ENCODE measurements at regions not wholly inside any gene's neighbourhood (a gene's known extent, or its start where the extent isn't known, plus 50 kb on each side); places are given as distances from the start of the nearest gene placed in this dataset.

GRCh38 chr13:97072297-97072696, 78.0 kb upstream of the OXGR1 start:
- no peak for TF ChIP-seq REST (IDR thresholded peaks at IDR 0.05; ENCODE audit: low read depth)
- TF ChIP-seq POLR2A (IDR thresholded peaks at IDR 0.05; ENCODE audit: borderline replicate concordance, extremely low read depth, insufficient read depth, insufficient read length): no peak
- TF ChIP-seq CTCF (IDR thresholded peaks at IDR 0.05 in 2 of 3, conservative IDR thresholded peaks at IDR 0.05 in 1 of 3; ENCODE audit: borderline replicate concordance in 1 of 3, insufficient read depth in 1 of 3, low read depth in 2 of 3, low read length in 2 of 3): no peak
- no peak for TF ChIP-seq ZNF274 (IDR thresholded peaks at IDR 0.05; ENCODE audit: low read depth, low read length)
- no peak for TF ChIP-seq RAD21 (IDR thresholded peaks at IDR 0.05; ENCODE audit: low read depth)
- no peak for TF ChIP-seq ATF3 (IDR thresholded peaks at IDR 0.05)
- TF ChIP-seq EZH2 (IDR thresholded peaks at IDR 0.05): no peak
